ENCODE measurements at regions not wholly inside any gene's neighbourhood (a gene's known extent, or its start where the extent isn't known, plus 50 kb on each side); places are given as distances from the start of the nearest gene placed in this dataset.

DNA sequence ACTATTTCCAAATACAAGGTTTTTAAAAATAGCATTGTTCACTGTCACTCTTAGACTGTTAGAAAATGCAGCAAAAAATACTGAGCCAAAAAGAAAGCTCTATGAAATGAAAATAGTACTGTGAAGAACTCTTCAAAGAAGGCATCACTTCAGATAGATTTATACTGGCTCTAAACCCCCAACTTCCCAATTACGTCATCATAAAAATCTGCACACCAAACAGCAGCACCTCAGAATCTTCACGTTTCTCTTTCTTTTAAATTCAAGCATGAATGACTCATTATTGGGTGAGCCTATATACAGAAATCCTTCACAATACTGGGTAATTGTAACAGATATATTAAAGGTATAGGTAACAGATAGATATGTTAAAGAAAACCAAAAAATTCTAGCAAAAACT, 208.4 kb upstream of the HTR1E start:
- Histone ChIP-seq H3K27me3 (ENCODE audit: insufficient read depth, low read length) (no peaks in the 10 kb centered on the region), H3K27ac (ENCODE audit: insufficient read length, low read depth, low read length) (no peak overlapping the region), H3K23ac (ENCODE audit: insufficient read length, low read depth, low read length) (no peak overlapping the region), H4K5ac (ENCODE audit: insufficient read length, low read depth, low read length) (no peak overlapping the region), H2AFZ (ENCODE audit: low read length) (no peak overlapping the region), H3K4me2 (ENCODE audit: insufficient read depth, insufficient read length, low read length) (no peak overlapping the region), H3K9ac (ENCODE audit: extremely low read depth, insufficient read length, low read length) (no peak overlapping the region), H4K91ac (ENCODE audit: insufficient read length, low read depth, low read length) (no peak overlapping the region), H3K79me2 (ENCODE audit: insufficient read depth, low read length) (no peaks in the 10 kb centered on the region), H3K4me1 (ENCODE audit: insufficient read depth, low read length) (no peaks in the 10 kb centered on the region), H2BK12ac (ENCODE audit: insufficient read length, low read depth, low read length) (no peak overlapping the region), H3K18ac (ENCODE audit: insufficient read length, low read depth, low read length) (no peak overlapping the region), H4K8ac (replicated peaks; ENCODE audit: insufficient read length, low read depth, low read length) (no peak overlapping the region), H3K9me3 (ENCODE audit: control insufficient read depth, low read depth, low read length) (no peaks in the 10 kb centered on the region), H3K14ac (ENCODE audit: insufficient read depth, low read length) (no peak overlapping the region), H4K20me1 (ENCODE audit: control insufficient read depth, insufficient read depth, insufficient read length) (no peaks in the 10 kb centered on the region), H3T11ph (ENCODE audit: low read length) (no peak overlapping the region), H3K4ac (ENCODE audit: low read depth, low read length) (no peak overlapping the region), H2BK120ac (ENCODE audit: low read depth, low read length, poor library complexity, severe bottlenecking) (no peak overlapping the region), H3K23me2 (ENCODE audit: insufficient read length, low read depth, low read length, poor library complexity, severe bottlenecking) (no peaks in the 10 kb centered on the region), H3K79me1 (ENCODE audit: insufficient read depth, low read depth, low read length, poor library complexity, severe bottlenecking) (no peaks in the 10 kb centered on the region), H2AK5ac (ENCODE audit: insufficient read length, low read length) (no peak overlapping the region), H2BK15ac (ENCODE audit: low read depth, low read length) (no peak overlapping the region), H2BK20ac (ENCODE audit: low read depth, low read length, poor library complexity, severe bottlenecking) (no peak overlapping the region), H2BK5ac (ENCODE audit: insufficient read length, low read length) (no peak overlapping the region), H3K56ac (ENCODE audit: insufficient read length, low read depth, low read length) (no peak overlapping the region)
- Mint-ChIP-seq H3K27ac (no peak overlapping the region), H3K36me3 (ENCODE audit: insufficient read depth in 1 of 3, low read depth in 3 of 3) (peaks cover 10 to 37% (median 24%) of the 10 kb centered on the region in 3 experiments), H3K9me3 (peaks cover 31 to 34% of the 10 kb centered on the region in 2 experiments), H3K4me1 (peaks cover 0 to 4% of the 10 kb centered on the region in 2 experiments; a peak in 1 of 4 replicates), H3K4me3 (no peak overlapping the region), H3K27me3 (ENCODE audit: low read depth) (peaks cover 2% of the 10 kb centered on the region; the same call in 1 of the 2 replicates)
- no peak for TF ChIP-seq CTCF (conservative IDR thresholded peaks at IDR 0.05)
- WGBS (ENCODE audit: extremely low coverage, insufficient read length, low lambda C conversion rate): no CpG with 5 or more reads among the region's 2 CpGs
- no peak for DNase-seq
